HG02884 (cell line): ENCODE measurements at regions not wholly inside any gene's neighbourhood (a gene's known extent, or its start where the extent isn't known, plus 50 kb on each side); places are given as distances from the start of the nearest gene placed in this dataset.
A peak's percentile ranks its signal among the peaks of the same experiment; 100 is the strongest.
"Not testable (repeated sequence)": the region's sequence is repeated elsewhere in the genome, so short reads cannot be mapped to it uniquely, and the experiment has no call there.

Source experiments
- ATAC-seq: cut with Tn5 transposase; IDR thresholded peaks from one replicate; pipeline ENCODE4 v1.9.1; 2021; ENCODE audit warnings: mild to moderate bottlenecking, moderate library complexity; ENCODE audit not compliant: unreplicated experiment

DNA sequence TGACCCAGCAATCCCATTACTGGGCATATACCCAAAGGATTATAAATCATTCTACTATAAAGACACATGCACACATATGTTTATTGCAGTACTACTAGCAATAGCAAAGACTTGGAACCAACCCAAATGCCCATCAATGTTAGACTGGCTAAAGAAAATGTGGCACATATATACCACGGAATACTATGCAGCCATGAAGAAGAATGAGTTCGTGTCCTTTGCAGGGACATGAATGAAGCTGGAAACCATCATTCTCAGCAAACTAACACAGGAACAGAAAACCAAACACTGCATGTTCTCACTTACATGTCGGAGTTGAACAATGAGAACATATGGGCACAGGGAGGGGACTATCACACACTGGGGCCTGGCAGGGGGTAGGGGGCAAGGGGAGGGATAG is 183.0 kb downstream of the HACE1 start:
- ATAC-seq = not testable (repeated sequence)

DNA sequence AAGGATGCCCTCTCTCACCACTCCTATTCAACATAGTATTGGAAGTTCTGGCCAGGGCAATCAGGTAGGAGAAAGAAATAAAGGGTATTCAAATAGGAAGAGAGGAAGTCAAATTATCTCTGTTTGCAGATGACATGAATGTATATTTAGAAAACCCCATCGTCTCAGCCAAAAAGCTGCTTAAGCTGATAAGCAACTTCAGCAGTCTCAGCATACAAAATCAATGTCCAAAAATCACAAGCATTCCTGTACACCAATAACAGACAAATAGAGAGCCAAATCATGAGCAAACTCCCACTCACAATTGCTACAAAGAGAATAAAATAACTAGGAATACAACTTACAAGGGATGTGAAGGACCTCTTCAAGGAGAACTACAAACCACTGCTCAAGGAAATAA is 184.6 kb downstream of the HACE1 start:
- ATAC-seq = not testable (repeated sequence)

DNA sequence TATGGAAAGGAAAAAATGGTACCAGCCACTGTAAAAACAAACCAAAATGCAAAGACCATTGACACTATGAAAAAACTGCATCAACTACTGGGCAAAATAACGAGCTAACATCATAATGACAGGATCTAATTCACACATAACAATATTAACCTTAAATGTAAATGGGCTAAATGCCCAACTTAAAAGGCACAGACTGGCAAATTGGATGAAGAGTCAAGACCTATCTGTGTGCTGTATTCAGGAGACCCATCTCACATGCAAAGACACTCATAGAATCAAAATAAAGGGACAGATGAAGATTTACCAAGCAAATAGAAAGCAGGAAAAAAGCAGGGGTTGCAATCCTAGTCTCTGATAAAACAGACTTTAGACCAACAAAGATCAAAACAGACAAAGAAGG is 186.6 kb downstream of the HACE1 start:
- ATAC-seq = not testable (repeated sequence)

DNA sequence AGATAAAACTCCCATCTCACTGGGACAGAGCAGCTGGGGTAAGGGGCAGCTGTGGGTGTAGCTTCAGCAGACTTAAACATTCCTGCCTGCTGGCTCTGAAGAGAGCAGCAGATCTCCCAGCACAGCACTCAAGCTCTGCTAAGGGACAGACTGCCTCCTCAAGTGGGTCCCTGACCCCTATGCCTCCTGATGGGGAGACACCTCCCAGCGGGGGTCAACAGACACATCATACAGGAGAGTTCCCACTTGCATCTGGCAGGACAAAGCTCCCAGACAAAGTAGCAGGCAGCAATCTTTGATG is 188.2 kb downstream of the HACE1 start:
- not testable (repeated sequence) for ATAC-seq

DNA sequence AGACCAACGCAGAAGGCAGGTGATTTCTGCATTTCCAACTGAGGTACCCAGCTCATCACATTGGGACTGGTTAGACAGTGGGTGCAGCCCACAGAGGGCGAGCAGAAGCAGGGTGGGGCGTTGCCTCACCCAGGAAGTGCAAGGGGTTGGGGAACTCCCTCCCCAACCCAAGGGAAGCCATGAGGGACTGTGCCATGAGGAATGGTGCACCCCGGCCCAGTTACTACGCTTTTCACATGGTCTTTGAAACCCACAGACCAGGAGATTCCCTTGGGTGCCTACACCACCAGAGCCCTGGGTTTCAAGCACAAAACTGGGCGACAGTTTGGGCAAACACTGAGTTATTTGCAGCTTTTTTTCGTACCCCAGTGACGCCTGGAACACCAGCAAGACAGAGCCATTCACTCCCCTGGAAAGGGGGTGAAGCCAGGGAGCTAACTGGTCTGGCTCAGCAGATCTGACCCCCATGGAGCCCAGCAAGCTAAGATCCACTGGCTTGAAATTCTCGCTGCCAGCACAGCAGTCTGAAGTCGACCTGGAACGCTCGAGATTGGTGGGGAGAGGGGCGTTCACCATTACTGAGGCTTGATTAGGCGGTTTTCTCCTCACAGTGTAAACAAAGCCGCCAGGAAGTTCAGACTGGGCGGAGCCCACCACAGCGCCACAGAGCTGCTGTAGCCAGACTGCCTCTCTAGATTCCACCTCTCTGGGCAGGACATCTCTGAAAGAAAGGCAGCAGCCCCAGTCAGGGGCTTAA is 188.7 kb downstream of the HACE1 start:
- not testable (repeated sequence) for ATAC-seq

DNA sequence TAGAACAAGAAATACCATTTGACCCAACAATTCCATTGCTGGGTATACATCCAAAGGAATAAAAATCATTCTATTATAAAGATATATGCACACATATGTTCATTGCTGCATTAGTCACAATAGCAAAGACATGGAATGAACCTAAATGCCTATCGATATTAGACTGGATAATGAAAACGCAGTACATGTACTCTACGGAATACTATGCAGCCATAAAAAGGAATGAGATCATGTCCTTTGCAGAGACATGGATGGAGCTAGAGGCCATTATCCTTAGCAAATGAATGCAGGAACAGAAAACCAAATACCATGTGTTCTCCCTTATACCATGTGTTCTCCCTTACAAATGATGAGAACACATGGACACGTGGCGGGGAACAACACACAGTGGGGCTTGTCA is 190.2 kb downstream of the HACE1 start:
- ATAC-seq = no peak

DNA sequence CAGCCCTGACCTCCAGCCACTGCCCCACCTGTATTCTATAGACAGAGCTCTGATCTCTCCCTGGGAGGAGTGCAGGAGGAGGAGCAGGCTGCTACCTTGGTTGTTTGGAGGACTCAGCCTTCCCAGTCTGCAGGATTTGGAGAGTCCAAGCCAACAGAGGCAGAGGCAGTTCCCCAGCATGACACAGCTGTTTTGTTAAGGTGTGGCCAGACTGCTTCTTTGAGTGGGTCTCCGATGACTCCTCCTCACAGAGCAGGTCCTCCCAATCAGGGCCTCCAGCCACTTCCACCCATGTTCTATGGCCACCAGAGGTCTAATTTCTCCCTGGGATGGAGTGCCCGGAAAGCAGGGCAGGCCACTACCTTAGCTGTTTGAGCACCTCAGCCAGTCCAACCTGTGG is 203.5 kb downstream of the HACE1 start:
- no peak for ATAC-seq

DNA sequence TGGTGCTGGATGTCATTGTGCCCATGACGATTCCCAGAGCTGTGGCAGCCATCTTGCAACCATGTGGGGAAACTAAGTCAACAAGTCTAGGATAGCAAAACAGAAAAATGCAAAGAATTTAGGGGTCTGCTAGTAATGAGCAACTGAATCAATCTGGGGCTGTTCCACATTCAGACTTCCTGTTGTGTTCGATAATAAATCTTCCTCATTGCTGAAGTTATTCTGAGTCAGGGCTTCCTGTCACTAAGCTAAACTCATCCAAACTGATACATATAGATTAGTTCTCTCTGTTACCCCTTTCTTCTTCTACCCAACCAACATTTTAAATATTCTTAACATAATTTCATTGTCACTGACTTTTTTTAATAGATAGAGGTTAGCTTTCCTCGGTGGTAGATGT is 205.9 kb downstream of the HACE1 start:
- ATAC-seq = no peak

DNA sequence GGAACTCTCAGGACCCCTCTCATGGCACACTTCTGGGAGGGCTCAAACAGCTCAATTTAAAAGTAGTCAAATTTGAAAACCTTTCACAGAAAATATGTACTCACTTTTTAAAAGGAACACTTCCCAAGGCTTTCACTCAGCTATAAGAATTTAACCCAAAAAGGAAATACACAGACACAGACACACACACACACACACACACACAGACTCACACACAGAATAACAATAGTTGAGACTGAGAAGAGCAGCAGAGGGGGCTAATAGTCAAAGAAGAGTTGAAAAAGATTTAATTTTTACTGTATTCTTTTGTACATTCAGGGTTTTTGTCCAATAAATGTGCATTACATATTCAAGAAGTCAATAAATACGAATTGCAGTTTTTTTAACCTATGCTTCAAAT is 211.4 kb downstream of the HACE1 start:
- ATAC-seq = no peak

DNA sequence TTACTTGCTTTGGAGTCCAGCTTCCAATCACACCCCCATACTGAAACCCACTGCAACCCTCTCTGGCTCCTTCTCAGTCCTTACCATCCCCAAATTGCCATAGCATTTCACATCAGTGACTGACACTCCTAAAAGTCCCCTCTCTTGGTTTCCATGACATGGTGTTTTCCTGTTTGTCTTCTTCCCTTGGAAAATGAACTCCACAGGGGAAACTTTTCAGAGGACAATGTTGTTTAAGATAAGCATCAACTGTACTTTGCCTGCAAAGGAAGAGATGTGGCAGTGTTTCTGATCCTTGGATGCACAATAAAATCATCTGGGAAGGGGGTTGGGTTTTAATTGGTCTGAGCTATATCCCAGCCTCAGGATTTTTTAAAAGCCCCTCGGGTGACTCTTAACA is 214.9 kb downstream of the HACE1 start:
- ATAC-seq = no peak

DNA sequence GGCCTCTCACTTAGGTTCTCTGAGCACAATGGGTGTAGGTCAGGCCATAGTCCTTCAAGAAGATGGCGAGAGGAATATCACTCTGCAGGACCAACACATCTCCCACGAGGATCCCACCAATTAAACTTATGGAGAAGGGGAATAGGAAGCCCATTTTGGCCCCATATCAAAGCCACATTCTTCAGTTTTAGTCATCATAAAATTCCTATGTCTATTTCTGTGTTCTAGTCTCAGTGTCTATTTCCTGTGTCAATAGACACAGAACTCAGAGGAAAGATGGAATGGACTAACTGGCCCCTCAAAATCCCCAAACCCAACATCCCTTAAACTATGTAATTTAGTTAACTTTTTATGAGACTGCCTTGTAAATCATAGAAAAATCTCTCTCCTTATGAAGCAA is 216.8 kb downstream of the HACE1 start:
- no peak for ATAC-seq

DNA sequence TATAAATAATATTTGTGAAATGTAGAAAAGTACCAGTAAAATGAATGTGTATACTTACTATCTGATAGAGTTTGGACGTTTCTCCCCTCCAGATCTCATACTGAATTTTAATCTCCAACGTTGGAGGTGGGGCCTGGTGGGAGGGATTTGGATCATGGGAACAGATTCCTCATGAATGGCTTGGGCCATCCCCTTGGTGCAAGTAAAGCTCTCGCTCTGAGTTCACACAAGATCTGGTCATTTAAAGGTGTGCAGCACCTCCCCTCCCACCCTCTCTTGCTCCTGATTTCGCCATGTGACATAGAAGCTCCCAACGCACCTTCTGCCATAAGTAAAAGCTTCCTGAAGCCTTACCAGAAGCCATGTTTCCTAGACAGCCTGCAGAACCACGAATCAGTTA is 219.0 kb downstream of the HACE1 start:
- ATAC-seq = no peak

DNA sequence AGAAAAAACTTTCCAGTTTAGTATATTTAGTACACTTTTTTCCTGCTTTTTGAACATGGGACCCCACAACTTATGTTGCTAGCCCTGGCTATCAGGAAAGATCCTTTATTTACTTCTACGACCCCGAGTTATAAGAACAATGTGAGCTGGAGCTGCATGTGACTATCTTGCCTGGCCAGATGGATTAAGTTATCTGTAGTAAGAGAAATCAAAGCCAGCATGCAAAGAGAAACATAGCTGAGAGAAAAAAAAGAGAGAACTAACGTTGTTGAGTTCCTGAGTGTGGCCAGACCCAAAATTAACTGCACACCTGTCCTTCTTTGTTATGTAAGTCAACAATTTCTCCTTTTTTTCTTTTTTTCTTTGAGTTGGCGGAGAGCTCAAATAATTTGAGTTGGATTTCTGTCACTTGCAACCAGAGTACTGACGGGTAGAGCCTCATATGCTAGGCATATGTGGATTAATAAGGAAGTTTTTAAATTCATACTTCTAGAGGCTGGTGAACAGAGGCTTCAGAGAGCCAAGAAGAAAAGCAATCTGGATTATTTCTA is 219.5 kb downstream of the HACE1 start:
- no peak for ATAC-seq

DNA sequence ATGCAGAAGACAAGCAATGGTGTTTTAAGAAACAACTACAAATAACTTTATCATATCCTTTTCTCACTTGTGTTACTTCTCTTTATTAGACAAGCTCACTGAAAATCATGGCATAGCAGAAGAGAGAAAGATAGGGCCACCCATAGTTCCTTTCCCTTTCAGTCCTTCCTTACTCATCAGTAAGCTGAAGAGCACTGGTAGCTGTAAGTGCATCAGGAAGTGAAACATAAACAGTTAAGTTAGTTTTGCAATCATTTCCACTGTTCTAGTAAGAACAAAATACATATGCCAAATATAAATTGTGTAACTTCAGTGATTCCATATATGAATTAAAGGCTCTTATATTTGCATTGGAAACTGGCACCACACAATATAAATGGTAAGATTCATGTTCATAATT is 220.1 kb downstream of the HACE1 start:
- ATAC-seq = peak; percentile 91

DNA sequence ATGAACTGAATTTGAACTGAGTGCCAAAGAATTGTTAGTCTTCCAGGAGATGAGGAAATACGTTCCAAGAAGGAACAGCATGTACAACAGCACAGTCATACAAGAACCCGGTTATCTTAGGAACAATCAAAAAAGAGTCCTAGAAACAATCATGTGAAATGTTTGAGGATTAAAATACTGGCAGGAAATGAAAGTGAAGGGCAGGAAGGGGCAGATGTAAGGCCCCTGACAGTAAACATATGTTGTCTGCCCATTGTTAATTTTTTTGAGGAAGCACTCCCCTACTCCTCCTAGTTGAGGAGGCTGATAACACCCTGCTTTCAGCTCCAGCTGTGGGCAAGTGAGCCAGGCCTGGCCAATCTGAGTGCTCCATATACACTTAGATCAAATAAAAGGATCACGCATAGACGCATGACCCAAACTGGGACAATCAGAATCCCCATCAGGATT is 220.9 kb downstream of the HACE1 start:
- no peak for ATAC-seq

DNA sequence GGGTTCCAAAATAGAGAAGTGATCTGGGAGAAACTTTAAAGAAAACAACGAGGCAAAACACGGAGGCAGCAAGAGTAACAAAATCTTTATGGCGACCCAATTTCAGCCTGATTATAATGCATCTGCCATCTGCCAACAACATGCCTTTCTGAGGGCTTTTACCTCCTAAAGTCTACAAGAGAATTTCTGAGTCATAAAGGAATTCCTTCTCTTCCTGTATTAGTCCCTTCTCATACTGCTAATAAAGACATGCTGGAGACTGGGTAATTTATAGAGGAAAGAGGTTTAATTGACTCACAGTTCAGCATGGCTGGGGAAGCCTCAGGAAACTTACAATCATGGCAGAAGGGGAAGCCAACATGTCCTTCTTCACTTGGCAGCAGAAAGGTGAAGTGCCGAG is 226.6 kb downstream of the HACE1 start:
- no peak for ATAC-seq

DNA sequence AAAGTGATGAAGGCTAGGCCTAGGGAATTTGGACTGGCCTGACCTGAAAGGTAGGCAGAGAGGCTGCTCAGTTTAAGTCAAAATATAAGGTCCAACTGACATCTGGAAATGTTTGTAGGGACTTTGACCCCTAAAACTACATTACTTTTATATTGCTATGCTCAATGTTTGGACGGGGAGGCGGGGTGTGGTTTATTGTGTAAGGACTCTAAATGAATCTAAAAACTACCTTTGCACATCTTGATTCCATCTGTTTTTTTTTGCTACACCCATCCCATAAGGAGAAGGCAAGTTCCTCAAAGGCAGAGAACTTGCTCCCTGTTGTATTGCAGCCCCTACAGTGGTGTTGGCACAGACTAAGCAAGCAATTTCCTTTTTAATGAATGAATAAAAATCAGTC is 227.1 kb downstream of the HACE1 start:
- ATAC-seq = no peak

DNA sequence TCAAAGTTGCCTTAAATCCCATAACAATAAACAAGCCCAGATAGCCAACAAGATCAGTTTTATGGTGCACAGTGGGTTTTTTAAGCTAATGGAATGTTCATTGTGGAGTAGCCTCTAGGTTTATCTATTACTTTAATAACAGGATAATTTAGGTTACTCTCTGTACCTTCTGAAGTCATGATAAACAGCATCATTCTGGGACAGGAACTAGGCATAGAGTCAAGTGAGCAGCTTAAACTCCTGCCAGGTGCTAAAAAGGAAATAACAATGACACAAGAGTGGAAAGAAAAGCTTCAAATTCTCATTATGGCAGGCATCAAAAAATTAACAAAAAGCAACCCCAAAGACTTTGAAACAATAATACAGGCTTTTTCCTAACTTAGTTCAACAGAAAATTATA is 228.8 kb downstream of the HACE1 start:
- no peak for ATAC-seq

DNA sequence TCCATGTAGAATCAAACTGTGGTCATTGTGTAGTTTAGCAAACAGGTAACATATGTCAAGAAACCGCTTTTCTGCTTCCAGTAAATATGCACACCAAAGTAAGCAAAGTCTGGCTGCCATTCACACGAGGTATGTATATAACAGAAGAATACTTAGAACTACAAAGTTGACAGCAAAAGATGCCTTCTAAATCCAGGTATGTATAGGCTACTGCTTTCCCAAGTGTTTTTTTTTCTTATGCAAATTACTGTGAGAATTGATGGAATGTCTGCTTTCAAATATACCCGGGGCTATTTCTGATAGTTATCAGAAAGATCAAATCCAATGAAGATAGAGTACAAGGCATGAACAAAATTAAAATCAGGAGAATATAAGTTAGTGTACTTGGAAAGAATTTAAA is 229.2 kb downstream of the HACE1 start:
- ATAC-seq = no peak

DNA sequence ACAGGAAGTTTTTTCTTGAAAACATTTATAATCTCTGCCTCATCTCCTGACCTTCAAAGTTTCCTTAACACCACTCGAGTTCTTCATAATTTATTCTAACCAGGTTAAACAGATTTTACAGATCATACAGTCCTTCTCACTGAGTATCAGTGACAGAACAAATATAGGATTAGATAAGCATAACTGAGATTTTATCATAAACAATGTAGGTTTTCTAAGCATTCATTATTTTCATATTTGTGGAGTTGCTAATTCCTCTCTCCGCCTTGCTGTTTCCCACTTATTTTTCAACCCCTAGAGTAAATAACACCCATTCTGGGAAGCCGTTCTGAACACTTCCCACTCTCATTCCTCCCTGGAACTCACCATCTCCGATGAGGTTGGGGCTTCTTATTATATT is 229.9 kb downstream of the HACE1 start:
- no peak for ATAC-seq

DNA sequence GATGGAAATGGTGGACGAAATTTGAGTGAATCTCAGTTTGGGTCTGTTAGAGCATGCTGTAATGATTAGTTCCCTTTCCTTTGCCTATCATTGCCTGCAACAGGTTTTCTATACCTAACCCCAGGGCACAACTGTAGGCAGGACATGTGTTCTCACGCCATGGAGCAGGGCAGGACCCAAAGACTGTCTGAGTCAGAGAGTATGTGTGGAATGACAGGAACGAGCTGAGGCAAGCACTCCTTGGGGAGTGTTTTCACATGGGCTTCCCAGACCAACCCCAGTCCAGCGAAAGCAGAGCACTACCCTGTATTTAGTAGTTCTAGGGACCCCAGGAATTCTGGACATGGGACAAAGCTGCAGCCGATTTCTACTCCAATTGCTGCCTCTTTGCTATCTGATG is 234.2 kb downstream of the HACE1 start:
- no peak for ATAC-seq

DNA sequence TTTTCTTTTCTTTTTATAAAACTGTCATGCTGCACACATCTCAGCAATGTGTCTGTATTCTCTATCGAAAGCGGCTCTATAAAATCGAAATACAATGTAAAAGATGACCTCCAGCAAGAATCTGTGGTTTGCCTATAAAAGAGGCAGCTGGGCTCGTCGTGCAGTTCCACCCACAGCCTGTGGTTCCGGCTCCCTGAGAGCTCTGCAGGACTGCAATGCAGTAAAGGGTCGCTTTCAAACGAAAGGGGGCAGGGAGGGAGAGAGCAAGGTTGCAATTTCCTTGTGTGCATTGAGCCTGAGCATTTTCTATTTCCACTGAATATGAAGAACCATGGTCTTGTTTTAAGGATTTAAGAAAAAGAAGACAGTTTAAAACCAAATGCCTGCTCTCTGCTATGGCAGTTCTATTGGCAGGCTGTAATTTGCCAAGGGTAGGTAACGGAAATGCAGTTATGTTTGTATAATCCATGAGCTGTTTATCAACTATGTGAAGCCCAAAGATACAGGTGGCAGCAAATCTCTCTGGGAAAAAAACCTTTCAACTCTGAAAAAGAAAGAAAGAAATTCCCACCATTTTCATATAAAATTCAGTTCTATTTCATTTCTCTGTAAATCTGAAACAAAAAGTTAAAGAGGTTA is 236.5 kb downstream of the HACE1 start:
- no peak for ATAC-seq

DNA sequence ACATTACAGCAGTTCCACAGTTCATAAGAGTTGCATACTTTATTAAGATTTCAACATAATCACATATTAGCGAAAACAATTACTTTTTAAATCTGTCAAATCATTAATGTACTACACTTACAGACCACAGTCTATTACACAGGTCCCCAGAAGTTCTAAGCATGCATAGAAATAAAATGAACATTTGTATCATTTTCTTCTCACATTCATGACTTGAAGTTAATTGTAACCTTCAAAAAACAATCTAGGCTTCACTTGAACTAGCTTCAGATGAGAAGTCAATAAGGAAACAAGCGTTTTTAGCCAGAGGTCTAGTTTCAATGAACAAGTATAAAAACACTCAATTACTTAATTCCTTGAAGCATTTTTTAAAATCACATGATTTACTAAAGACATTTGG is 238.3 kb downstream of the HACE1 start:
- no peak for ATAC-seq
